ENCODE measurements at regions not wholly inside any gene's neighbourhood (a gene's known extent, or its start where the extent isn't known, plus 50 kb on each side); places are given as distances from the start of the nearest gene placed in this dataset.
"Not testable (repeated sequence)": the region's sequence is repeated elsewhere in the genome, so short reads cannot be mapped to it uniquely, and the experiment has no call there.

DNA sequence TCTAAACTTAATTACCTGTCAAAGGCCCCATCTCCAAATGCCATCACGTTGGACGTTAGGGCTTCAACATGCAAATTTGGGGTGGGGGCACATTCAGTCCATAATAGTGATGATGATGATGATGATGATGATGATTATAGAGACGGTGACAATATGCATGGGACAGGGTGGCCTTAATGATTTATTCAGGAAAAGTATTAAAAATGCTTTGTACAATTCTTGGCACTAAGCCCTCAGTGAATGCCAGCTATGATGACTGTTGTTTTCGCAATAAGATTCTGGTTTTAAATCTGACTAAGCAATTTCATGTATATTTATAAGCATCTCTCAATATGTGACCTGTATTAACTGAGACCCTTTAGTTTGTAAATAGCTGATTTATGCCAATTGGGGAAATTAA is 106.3 kb downstream of the C16orf95 start:
- DNase-seq (ENCODE audit: low read depth in 1 of 2, low spot score in 1 of 2): no peak

DNA sequence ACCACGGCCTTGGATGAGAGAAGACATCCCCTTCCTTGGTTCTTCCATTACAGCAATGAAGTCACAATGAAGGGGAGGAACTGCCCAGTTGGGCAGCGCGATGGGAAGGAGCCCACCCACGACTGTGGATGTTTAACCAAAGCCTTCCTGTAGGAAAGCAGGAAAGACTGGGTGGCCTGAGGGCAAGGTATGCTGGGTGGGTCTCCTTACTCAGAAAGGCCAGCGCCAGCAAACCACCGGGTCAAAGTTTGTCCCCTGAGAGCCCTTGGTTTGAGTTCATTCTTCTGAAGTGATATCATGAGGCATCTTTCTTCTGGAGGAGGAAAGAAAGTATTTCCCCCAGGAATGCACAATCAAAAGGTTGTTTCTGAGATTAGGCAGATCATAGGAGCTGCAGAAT is 105.2 kb downstream of the C16orf95 start:
- no peak for DNase-seq (ENCODE audit: low read depth in 1 of 2, low spot score in 1 of 2)

DNA sequence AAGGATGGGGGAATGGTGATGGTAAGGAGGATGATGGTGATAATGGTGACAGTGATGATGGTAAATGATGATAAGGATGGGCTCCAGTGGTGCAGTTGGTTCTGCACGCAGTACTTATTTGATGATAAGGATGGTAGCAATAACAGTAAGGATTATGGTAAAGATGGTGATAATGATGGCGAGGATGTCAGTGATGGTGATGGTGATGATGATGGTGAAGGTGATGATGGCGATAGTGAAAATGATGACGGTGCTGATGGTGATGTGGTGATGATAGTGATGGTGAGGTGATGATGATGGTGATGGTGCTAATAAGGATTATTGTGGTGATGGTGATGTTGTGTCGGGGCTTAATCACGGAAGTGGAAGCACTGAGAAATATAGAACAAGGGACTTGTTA is 103.7 kb downstream of the C16orf95 start:
- DNase-seq (ENCODE audit: low read depth in 1 of 2, low spot score in 1 of 2): no peak

DNA sequence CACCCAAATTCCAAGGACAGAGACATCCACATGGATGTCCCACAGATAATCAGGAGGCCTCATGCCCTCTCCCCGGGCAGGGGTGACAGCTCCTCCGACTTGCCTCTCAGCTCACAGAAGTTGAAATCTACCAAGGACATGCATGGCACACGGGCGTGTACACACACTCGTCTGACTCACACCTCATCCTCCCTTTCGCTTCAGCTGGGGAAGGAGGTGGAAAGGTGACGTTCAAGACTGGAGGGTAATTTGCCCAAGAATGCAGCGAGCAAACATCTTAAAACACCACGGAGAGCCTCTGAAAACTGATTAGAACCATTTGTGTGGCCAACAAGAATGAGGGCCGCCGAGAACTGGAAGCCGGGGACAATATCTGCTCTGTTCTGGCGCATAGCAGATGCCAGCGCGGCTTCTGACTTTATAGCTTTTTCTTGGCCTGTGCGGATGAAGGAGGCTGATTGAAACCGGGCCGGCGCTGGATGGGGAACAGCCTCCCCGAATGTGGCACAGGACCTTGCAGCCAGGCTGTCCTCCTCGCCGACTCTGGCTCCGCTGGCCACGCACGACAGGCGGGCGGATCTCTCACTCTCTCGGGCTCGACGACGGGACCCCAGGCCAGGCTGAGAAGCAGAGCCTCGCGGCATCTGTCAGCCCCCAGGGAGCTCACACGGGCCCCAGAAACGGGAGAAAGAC is 100.9 kb downstream of the C16orf95 start:
- DNase-seq (ENCODE audit: low read depth in 1 of 2, low spot score in 1 of 2): no peak

DNA sequence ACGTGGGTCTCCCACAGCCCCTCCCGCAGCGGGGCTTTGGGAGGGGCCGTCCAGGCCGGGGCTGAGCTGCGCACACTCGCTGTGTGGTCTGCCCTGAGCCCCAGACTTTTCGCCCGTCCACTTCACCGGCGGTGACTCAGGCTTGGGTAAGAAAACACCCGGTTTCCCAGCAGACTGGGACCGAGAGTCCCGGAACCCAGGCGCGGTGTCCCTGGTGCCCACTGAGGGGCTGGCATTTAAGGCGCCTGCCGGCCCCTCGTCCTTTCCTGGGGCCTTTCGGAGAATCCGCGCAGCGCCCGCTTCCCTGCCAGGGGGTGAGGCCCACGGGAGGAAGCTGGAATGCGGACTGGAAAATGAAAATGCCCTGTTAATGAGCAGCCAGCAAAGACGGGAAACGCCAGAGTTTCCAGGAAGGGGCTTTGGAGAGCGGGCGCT is 100.3 kb downstream of the C16orf95 start:
- no peak for DNase-seq (ENCODE audit: low read depth in 1 of 2, low spot score in 1 of 2)

DNA sequence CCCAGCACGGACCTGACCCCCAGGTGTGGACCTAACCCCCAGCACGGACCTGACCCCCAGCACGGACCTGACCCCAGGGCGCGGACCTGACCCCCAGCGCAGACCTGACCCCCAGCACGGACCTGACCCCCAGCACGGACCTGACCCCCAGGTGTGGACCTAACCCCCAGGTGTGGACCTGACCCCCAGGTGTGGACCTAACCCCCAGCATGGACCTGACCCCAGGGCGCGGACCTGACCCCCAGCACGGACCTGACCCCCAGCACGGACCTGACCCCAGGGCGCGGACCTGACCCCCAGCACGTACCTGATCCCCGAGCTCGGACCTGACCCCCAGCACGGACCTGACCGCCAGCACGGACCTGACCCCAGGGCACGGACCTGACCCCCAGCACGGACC is 99.4 kb downstream of the C16orf95 start:
- not testable (repeated sequence) for DNase-seq (ENCODE audit: low read depth in 1 of 2, low spot score in 1 of 2)

DNA sequence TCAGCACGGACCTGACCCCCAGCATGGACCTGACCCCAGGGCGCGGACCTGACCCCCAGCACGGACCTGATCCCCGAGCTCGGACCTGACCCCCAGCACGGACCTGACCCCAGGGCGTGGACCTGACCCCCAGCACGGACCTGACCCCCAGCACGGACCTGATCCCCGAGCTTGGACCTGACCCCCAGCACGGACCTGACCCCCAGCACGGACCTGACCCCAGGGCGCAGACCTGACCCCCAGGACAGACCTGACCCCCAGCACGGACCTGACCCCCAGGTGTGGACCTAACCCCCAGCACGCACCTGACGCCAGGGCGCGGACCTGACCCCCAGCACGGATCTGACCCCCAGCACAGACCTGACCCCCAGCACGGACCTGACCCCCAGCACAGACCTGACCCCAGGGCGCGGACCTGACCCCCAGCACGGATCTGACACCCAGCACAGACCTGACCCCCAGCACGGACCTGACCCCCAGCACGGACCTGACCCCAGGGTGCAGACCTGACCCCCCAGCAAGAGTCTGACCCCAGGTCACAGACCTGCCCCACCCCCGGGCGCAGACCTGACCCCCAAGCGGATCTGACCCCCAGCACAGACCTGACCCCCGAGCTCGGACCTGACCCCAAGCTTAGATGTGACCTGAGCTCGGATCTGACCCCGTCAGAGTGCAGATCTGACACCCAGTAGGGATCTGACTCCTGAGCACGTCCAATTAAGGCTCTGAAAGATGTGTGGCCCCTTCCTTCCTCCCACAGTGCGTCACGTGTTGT is 98.7 kb downstream of the C16orf95 start:
- no peak for DNase-seq (ENCODE audit: low read depth in 1 of 2, low spot score in 1 of 2)

DNA sequence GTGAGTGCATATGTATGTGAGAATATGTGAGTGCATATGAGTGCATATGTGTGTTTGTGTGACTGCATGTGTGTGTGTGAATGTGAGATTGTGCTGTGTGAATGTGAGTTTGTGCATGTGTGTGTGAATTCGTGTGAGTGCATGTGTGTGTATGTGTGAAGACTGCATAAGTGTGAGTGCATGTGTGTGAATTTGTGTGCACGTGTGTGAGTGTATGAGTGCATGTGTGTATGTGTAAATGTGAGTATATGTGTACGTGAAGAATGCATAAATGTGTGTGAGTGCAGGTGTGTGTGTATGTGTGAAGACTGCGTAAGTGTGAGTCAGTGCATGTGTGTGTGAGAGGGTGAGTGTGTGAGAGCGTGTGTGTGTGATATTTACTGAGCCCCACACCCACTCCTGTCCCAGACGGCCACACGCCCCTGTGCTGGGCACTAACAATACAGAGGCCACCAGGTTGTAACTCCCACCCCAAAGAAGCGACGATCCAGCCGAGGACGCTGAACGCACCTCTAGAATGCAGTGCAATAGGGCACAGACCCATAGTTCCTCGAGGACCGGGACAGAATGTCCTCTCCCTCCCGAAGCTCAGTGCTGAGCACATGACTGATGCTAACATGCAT is 97.8 kb downstream of the C16orf95 start:
- no peak for DNase-seq (ENCODE audit: low read depth in 1 of 2, low spot score in 1 of 2)

DNA sequence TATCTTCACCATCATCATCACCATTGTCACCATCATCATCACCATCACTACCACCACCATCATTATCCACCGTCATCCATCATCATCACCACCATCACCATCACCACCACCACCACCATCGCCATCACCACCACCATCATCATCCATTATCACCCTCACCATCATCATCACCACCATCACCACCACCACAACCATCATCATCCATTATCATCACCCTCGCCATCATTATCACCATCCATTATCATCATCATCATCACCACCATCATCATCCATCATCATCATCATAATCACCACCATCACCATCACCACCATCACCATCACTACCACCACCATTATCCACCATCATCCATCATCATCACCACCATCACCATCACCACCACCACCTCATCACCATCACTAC is 95.6 kb downstream of the C16orf95 start:
- DNase-seq (ENCODE audit: low read depth in 1 of 2, low spot score in 1 of 2): no peak

DNA sequence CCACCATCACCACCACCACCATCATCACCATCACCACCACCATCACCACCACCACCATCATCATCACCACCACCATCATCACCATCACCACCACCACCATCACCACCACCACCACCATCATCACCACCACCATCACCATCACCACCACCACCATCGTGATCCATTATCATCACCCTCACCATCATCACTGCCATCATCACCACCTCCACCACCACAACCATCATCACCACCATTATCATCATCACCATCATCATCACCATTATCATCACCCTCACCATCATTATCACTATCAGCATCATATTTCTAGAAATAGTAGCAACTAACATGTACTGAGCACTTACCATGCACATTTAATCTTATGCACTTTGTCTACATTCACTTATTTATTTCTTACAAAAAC is 94.9 kb downstream of the C16orf95 start:
- no peak for DNase-seq (ENCODE audit: low read depth in 1 of 2, low spot score in 1 of 2)

DNA sequence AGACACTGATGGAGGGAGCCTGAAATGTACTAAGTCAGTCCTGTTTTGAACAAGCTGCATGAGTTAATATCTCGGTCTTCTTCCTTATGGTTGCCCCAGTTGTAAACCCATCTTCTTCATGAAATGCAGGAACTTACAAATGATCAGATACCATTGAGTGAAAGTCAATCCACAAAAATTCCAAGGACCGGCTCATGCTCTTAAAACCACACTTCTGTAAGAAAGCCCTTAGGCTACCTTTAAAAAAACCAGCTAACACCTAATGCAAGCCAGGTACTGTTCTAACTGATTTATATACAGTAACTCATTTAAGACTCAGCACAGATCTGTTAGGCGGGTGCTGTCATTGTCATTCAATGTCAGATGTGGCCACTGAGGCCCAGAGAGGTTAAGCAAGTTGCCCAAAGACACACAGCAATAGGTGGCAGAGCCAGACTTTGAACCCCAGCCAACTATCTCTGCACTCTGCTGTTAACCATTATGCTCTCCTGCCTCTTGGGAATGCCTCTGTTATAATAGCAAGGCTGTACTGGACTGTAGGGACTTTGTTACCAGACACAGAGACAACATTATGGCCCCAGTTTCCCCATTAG is 93.4 kb downstream of the C16orf95 start:
- no peak for DNase-seq (ENCODE audit: low read depth in 1 of 2, low spot score in 1 of 2)

DNA sequence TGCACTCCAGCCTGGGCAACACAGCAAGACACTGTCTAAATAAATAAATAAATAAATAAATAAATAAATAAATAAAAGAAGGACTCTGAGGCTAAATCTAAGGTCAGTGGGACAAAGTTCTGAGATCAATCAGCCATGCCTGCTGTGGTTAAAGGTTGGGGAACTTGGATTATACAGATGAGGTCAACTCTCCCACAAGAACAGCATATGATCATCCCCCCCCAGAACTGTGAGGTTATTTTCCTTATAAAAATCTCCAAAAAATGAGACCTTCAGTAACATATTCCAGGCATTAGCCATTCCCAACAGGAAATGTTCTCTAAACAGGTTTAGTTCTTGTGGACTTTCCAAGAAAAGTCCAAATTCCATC is 90.3 kb downstream of the C16orf95 start:
- no peak for DNase-seq (ENCODE audit: low read depth in 1 of 2, low spot score in 1 of 2)

DNA sequence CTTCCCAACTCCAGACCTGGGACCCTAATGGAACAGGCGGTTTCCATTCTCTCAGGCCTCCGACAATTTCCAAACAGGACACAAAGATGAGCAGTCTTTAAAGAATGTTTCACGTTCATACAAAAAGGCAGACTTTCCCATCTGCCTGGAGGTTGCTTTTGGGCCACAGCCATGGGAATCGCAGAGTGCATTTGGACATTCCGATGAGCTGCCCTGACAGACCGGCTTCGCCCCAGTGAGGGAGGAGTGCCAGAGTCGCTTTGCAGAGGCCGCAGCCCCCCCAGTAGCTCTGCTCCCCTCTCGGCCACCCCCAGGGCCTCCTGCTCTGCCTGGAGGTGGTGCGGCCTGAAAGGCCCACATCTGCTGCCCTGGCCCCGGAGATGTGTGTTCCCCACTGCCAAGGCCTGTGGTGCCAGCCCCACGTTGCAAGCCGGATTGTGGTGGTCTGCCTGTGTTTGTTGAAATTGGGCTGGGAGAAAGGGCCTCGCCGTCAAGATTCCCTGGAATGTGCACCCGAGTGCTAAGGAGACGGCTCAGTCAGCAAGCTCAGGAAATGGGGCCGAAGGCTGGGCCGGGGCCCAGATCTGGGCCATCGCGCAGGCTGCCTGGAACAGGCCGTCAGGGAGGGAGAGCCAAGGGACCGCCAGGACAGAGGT is 89.8 kb downstream of the C16orf95 start:
- no peak for DNase-seq (ENCODE audit: low read depth in 1 of 2, low spot score in 1 of 2)

DNA sequence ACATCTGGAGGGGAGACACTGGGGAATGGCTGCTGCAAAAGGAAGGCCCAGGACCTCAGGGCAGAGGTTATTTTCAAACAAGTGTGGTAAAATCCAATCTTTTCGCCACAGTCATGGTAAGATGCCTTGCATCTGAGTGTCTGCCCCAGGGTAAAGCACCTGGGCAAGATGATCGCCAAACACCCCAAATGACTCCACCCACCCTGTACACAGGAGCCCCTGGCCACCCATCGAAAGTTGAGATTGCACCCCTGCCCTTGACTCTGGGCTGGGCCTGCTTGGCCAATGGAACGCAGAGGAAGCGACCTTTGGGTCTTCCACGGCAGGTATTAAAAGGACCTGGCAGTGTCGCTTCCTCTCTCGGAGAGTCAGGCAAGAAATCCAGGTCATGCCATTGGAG is 88.8 kb downstream of the C16orf95 start:
- no peak for DNase-seq (ENCODE audit: low read depth in 1 of 2, low spot score in 1 of 2)

DNA sequence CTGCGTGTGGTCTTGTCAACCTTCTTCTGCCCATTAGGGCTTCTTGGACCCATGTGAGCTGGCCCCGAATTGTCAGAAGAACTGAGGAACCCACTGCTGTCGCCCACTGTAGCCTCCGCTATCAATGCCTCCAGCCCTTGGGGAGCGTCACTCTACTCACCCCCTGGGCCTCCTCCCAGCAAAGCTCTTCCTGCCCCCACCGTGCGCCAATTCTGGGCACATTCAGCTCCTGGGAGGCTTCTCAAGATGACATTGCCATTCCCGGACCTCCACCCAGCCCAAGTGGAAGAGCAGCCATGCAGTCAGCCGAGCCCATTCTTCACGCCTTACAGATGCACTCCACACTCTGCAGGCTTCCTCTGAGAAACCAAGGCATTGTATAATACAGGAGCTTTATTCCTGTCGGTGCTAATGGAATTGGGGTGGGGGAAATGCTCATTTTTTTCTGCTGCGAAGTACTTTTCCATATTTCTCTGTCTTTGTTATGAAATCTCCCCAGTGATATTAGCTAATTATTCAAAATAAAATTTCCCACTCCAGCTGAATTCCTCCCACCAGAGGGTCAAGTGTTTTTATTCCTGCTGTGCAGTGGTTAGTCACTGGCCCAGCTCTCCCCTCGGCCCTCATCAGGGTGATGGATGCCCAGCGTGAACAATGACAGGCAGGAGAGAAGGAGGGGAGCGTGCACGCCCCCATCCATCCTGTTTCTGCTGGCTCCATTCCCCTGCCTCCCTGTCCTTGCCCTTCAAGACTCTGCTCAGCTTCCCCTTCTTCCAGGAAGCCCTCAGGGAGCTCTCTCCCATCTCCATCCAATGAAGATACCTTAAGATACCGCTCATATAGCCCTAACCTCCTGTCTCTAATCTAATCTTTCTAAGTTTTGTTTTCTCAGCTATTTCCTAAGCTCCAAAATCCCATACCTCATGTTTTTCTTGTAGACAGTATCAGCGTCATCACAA is 87.7 kb downstream of the C16orf95 start:
- DNase-seq (ENCODE audit: low read depth in 1 of 2, low spot score in 1 of 2): no peak

DNA sequence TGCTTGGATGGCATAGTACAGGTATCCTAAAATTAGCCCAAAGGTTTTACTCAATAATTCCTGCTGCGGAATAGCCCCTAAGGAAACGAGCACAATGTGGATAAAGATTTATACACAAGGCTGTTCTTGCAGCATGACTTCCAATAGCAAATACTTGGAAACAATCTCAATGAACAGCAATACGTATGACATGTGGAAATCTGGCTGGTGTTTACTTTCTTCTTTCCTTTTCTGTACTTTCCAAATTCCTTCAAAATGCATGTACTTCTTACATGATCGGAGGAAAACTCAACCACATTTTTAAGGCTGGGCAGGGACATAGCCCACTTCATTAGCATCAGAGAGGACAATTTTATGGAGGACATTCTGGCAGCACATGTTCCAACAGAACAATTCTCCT is 86.6 kb downstream of the C16orf95 start:
- DNase-seq (ENCODE audit: low read depth in 1 of 2, low spot score in 1 of 2): no peak

DNA sequence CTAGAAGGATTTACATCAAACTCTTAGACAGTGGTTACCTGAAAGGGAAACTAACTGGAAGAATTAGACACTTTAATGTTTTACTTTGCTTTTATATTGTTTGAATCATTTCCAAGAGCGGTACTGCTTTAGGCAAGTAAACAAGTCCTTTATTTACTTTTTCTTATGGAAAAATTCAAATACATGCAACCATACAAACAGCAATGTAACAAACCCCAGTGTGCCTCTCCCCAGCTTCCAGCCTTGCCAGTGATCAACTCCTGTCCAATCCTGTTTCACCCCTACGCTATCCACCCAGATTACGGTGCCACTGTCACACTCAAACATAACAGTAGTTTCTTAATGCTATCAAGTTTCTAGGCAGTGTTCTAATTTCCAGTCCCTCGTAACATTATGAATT is 85.9 kb downstream of the C16orf95 start:
- DNase-seq (ENCODE audit: low read depth in 1 of 2, low spot score in 1 of 2): no peak

DNA sequence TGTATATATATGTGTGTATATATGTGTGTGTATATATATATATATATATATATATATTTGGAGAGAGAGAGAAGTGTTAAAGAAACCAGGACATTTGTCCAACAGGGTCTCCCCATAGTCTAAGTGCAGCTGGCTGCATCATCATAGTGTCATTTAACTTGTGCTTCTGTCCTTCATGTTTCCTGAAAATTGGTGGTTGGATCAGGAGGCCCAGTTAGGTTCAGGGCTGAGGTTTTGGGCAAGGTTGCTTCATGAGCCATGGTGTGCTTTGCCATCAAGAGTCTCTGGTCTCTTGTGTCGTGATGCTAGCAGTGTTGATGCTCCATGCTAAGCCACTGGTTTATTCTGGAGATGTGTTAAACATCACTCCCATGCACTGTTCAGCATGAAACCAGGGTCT is 85.3 kb downstream of the C16orf95 start:
- DNase-seq (ENCODE audit: low read depth in 1 of 2, low spot score in 1 of 2): no peak

DNA sequence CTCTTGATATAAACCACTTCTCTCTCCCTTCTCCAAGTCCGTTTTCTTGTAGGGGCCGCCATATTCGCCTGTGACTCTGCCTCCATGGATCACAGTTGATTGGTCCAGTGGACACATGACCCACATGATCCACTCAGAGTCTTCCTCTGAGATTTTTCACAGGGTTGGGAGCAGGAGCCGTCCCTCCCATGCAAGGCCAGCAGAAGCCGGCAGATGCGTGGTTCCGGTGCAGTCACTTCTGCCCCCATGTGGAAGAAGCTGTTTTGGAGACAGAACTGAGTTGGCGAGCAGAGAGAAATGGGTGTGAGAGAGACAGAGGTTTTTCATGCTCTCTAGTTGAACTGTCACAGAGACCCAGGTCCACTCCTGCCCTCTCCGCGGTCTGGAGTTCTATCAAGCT is 83.3 kb downstream of the C16orf95 start:
- DNase-seq (ENCODE audit: low read depth in 1 of 2, low spot score in 1 of 2): no peak

DNA sequence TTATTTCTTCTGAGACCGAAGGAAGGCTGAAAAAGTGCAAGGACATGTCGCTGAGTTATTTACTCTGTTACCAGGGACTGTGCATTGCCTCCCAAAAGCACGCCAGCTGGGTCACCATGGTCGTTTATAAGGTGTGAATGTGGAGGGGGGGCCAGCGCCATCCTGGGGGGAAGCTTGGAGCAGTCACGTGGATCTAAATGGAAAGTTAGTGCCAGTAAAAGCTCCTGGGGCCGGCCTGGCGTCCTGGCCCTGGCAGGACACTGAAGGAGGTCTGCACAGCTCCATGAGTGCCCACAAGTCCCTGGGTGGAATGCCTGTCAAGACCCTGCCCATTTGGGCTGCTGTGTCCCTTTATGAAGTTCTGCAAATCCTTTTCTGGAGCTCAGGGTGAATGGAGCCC is 82.6 kb downstream of the C16orf95 start:
- DNase-seq (ENCODE audit: low read depth in 1 of 2, low spot score in 1 of 2): no peak
